B cell (primary cell): ENCODE measurements at regions not wholly inside any gene's neighbourhood (a gene's known extent, or its start where the extent isn't known, plus 50 kb on each side); places are given as distances from the start of the nearest gene placed in this dataset.

Experiments
- ATAC-seq: fragments of 200-7000 bp; cut with Tn5 transposase; one replicate; pipeline ENCODE4 v1.10.0; 2021; ENCODE audit warnings: low read depth, mild to moderate bottlenecking, moderate number of reproducible peaks, moderate library complexity
- CTCF ChIA-PET: fragments of 350-600 bp; sonication (Branson Sonifier 250); formaldehyde crosslinking; loops from one replicate; lab custom pipeline; 2021; ENCODE audit warnings: antibody characterized with exemption, inconsistent platforms; lab: Charles Lee
- POLR2A ChIA-PET: fragments of 350-600 bp; sonication (Branson Sonifier 250); formaldehyde crosslinking; loops from one replicate; lab custom pipeline; 2021; ENCODE audit warnings: antibody characterized with exemption; lab: Charles Lee
- DNase-seq: peaks from one replicate; pipeline ENCODE4 v3.0.0; 2013
- H2AFZ ChIP-seq: 2 replicates; pipeline ENCODE4 v1.6.1; 2012; ENCODE audit warnings: mild to moderate bottlenecking, low read depth, low read length; ENCODE audit not compliant: insufficient read depth, poor library complexity, severe bottlenecking
- H3K27ac ChIP-seq, 2 donors: 1 replicate in 1 of 2; 2 replicates in 1 of 2; pipeline ENCODE4 v1.5.1; 2012 to 2013; ENCODE audit warnings: low read length in 2 of 2, mild to moderate bottlenecking in 2 of 2, moderate library complexity in 1 of 2
- H3K27me3 ChIP-seq, 4 experiments: fragments of 200-600 bp in 1 of 4; sonication (generic) in 1 of 4; replicated peaks in 1 of 4; 1 replicate in 2 of 4; 2 replicates in 2 of 4; pipeline versions ENCODE4 v1.6.1 to v1.7.0; 2013 to 2016; ENCODE audit warnings: low read length in 3 of 4, mild to moderate bottlenecking in 2 of 4, mixed read lengths in 1 of 4, moderate library complexity in 1 of 4; ENCODE audit not compliant: insufficient read depth in 4 of 4, control insufficient read depth in 3 of 4; ENCODE audit errors: control extremely low read depth in 1 of 4
- H3K36me3 ChIP-seq, 2 experiments: replicated peaks in 1 of 2; 1 replicate in 1 of 2; 2 replicates in 1 of 2; pipeline versions ENCODE4 v1.6.1 to v1.7.1; 2013; ENCODE audit warnings: low read length in 1 of 2; ENCODE audit not compliant: insufficient read depth in 2 of 2, control insufficient read depth in 1 of 2; ENCODE audit errors: control extremely low read depth in 1 of 2, extremely low read depth in 1 of 2
- H3K4me1 ChIP-seq, 2 donors: fragments of 200-600 bp in 1 of 2; sonication (generic) in 1 of 2; 1 replicate in 1 of 2; 2 replicates in 1 of 2; pipeline versions ENCODE4 v1.5.1 to v1.6.1; 2013 to 2017; ENCODE audit warnings: low read length in 2 of 2; ENCODE audit not compliant: control insufficient read depth in 2 of 2, insufficient read depth in 2 of 2
- H3K4me2 ChIP-seq: replicated peaks from 2 replicates; pipeline ENCODE3; 2012; ENCODE audit warnings: mild to moderate bottlenecking, low read depth, low read length; ENCODE audit not compliant: poor library complexity, severe bottlenecking
- H3K4me3 ChIP-seq, 5 experiments: fragments of 200-600 bp in 1 of 5; sonication (generic) in 1 of 5; 1 replicate in 3 of 5; 2 replicates in 2 of 5; pipeline versions ENCODE4 v1.5.1 to v1.7.0; 2011 to 2016; ENCODE audit warnings: low read length in 4 of 5, mild to moderate bottlenecking in 4 of 5, low read depth in 2 of 5, control low read depth in 1 of 5, moderate library complexity in 1 of 5; ENCODE audit not compliant: insufficient read depth in 1 of 5; ENCODE audit errors: control extremely low read depth in 1 of 5, extremely low read depth in 1 of 5
- H3K79me2 ChIP-seq: fragments of 200-600 bp; sonication (generic); one replicate; pipeline ENCODE4 v1.6.0; 2016; ENCODE audit warnings: low read length; ENCODE audit not compliant: control insufficient read depth, insufficient read depth
- H3K9ac ChIP-seq: fragments of 200-600 bp; sonication (generic); 2 replicates; pipeline ENCODE4 v1.6.1; 2017; ENCODE audit warnings: mild to moderate bottlenecking, low read length, moderate library complexity
- H3K9me3 ChIP-seq, 3 donors: one replicate each; pipeline versions ENCODE4 v1.6.1 to v1.7.1; 2013; ENCODE audit warnings: low read length in 2 of 3; ENCODE audit not compliant: control insufficient read depth in 2 of 3, insufficient read depth in 1 of 3; ENCODE audit errors: control extremely low read depth in 1 of 3
- H4K20me1 ChIP-seq: 2 replicates; pipeline ENCODE4 v1.6.0; 2012; ENCODE audit warnings: mild to moderate bottlenecking, low read length; ENCODE audit not compliant: insufficient read depth, control insufficient read depth, poor library complexity, severe bottlenecking
- H3K27ac Mint-ChIP-seq: one replicate; pipeline ENCODE4 v1.8.0; 2021; ENCODE audit warnings: mixed read lengths
- H3K27me3 Mint-ChIP-seq: one replicate; pipeline ENCODE4 v1.8.0; 2021; ENCODE audit warnings: mixed read lengths
- H3K4me1 Mint-ChIP-seq: one replicate; pipeline ENCODE4 v1.8.0; 2021; ENCODE audit warnings: mixed read lengths
- H3K4me3 Mint-ChIP-seq: one replicate; pipeline ENCODE4 v1.8.0; 2021; ENCODE audit warnings: mixed read lengths
- H3K9me3 Mint-ChIP-seq: one replicate; pipeline ENCODE4 v1.8.0; 2022; ENCODE audit warnings: mixed read lengths; ENCODE audit not compliant: insufficient read depth
- EZH2 ChIP-seq: IDR thresholded peaks from 2 replicates; pipeline ENCODE4 v1.6.1; 2012; ENCODE audit warnings: borderline replicate concordance, low read depth, mild to moderate bottlenecking, moderate library complexity, low read length; ENCODE audit not compliant: insufficient read depth, poor library complexity, severe bottlenecking
- WGBS: methylation state at CpG from one replicate; pipeline ENCODE4 v1.1.5; 2013; ENCODE audit warnings: missing lambda C conversion rate; ENCODE audit not compliant: insufficient coverage; 5-methylcytosine and 5-hydroxymethylcytosine counted together
- intact Hi-C: fragments of 100-400 bp; cut with micrococcal nuclease; formaldehyde crosslinking; loops from one replicate; pipeline ENCODE4 v1.10.0; 2022
- TF ChIP-seq, protein P1 (sequence below): fragments of 200-600 bp; IDR thresholded peaks from one replicate; pipeline ENCODE4 v1.8.0; 2022; ENCODE audit warnings: antibody characterized with exemption, mild to moderate bottlenecking

DNA sequence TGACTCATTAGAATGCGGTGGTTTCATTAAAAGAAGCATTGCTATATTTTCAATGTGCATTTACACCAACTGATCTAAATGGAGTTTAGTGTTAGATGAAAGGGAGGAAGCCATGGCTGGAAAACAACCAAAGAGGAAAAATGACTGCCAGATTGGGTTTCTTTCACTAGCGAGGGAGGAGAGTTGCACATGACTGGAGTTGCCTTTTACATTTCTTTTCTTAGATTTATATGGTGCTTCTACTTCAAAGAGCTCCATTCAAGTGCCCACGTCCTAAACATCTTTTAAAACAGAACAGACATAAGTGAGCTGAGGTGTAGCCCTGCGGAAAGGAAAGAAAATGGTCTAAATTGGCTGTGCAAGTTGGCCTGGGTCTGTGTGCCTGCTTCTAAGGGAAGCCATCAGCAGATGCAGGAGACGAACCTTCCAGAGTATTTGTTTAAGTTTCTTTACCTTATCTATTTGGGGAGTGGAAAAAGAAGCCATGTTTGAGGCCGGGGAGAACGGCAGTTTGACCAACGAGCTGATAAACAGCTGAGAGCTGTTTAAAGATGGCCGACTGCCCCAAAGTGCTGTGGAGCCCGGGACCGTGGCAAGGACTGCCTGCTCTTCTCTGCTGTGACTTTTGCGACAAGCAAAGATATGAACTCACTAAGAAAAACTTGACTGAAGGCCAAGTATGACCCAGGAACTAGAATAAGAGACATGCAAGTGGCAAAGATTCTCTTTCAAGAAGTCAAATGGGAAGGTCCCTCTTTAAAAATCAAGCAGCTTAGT, 327.0 kb downstream of the ZNF516 start:
- intact Hi-C loops = no loop called here
- no peak overlapping the region for H3K27ac Mint-ChIP-seq
- Histone ChIP-seq H3K9ac (no peak overlapping the region), H4K20me1 (no peaks in the 10 kb centered on the region), H3K4me2 (no peak overlapping the region), H3K27ac (no peak overlapping the region), H3K4me1 (no peaks in the 10 kb centered on the region), H3K79me2 (no peaks in the 10 kb centered on the region), H3K27me3 (no peaks in the 10 kb centered on the region), H3K36me3 (no peaks in the 10 kb centered on the region), H3K9me3 (peaks cover 0 to 11% (median 0%) of the 10 kb centered on the region in 3 donors), H3K4me3 (no peak overlapping the region), H2AFZ (no peak overlapping the region)
- H3K9me3 Mint-ChIP-seq = no peaks in the 10 kb centered on the region
- ChIA-PET POLR2A (no interaction called here), CTCF (no interaction called here)
- H3K4me1 Mint-ChIP-seq = no peaks in the 10 kb centered on the region
- TF ChIP-seq, protein P1, sequence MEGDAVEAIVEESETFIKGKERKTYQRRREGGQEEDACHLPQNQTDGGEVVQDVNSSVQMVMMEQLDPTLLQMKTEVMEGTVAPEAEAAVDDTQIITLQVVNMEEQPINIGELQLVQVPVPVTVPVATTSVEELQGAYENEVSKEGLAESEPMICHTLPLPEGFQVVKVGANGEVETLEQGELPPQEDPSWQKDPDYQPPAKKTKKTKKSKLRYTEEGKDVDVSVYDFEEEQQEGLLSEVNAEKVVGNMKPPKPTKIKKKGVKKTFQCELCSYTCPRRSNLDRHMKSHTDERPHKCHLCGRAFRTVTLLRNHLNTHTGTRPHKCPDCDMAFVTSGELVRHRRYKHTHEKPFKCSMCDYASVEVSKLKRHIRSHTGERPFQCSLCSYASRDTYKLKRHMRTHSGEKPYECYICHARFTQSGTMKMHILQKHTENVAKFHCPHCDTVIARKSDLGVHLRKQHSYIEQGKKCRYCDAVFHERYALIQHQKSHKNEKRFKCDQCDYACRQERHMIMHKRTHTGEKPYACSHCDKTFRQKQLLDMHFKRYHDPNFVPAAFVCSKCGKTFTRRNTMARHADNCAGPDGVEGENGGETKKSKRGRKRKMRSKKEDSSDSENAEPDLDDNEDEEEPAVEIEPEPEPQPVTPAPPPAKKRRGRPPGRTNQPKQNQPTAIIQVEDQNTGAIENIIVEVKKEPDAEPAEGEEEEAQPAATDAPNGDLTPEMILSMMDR = no peak
- no peak for TF ChIP-seq EZH2
- ATAC-seq (no peak), DNase-seq (no peak)
- H3K4me3 Mint-ChIP-seq = no peak overlapping the region
- H3K27me3 Mint-ChIP-seq = no peaks in the 10 kb centered on the region
- 90% methylated on average over 8 of the region's 12 CpGs for WGBS

DNA sequence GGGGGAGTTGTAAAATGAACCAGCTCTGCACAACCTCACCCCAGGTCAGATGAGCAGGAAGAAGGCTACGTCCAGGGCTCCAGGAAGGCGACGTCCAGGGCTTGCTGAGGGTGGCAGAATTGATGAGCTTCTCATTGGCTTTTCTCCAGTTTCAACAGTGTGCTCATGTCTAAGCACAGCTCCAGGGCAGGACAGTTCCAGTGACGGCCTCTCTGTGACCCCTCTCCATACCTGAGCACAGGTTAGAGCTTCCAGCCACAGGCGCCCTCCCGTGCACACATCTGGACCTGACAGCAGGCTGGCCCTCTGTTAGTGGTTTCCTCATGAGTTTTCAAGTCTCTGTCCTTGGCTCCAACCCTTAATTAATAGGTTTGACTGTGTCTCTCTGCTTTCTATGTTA, 327.6 kb downstream of the ZNF516 start:
- Mint-ChIP-seq H3K4me3 (no peak overlapping the region), H3K9me3 (no peaks in the 10 kb centered on the region), H3K4me1 (no peaks in the 10 kb centered on the region), H3K27me3 (no peaks in the 10 kb centered on the region), H3K27ac (no peak overlapping the region)
- H3K4me2 ChIP-seq = no peak overlapping the region
- DNase-seq (no peak), ATAC-seq (no peak)
- no peak overlapping the region for H2AFZ ChIP-seq
- WGBS = 75% methylated on average over 4 of the region's 6 CpGs
- H3K27ac ChIP-seq = no peak overlapping the region
- H3K27me3 ChIP-seq = no peaks in the 10 kb centered on the region
- no peaks in the 10 kb centered on the region for H3K79me2 ChIP-seq
- H3K4me1 ChIP-seq = no peaks in the 10 kb centered on the region
- no peaks in the 10 kb centered on the region for H4K20me1 ChIP-seq
- H3K9ac ChIP-seq = no peak overlapping the region
- no peak for TF ChIP-seq EZH2
- TF ChIP-seq, protein P1 = no peak
- peaks cover 0 to 11% (median 0%) of the 10 kb centered on the region in 3 donors for H3K9me3 ChIP-seq
- no peaks in the 10 kb centered on the region for H3K36me3 ChIP-seq
- intact Hi-C loops = no loop called here
- POLR2A ChIA-PET = no interaction called here
- CTCF ChIA-PET = no interaction called here
- no peak overlapping the region for H3K4me3 ChIP-seq
